ELR (cell line): ENCODE measurements at regions not wholly inside any gene's neighbourhood (a gene's known extent, or its start where the extent isn't known, plus 50 kb on each side); places are given as distances from the start of the nearest gene placed in this dataset.

Experiments
- DNase-seq: peaks from one replicate; pipeline ENCODE4 v3.0.0-alpha.2; 2015; ENCODE audit warnings: low read depth

DNA sequence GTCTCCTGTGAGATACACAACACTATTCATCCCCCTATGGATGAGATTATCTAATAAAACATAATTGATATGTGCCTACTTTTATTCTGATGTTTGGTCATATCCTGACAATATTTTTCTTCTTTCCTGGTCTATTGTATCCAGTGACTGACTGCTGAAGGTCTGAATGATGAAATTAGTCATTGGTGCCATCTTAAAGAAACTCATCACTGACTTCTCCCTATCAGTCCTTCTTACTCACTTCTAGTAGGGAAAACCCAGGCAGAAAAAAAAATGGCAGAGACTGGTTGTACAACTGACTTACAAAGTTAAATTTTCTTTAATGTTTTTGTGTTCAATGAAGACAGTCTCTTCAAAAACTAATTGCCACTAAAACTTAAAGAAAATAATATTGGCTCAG is 377.4 kb downstream of the HTR7 start:
- DNase-seq = no peak

- no peak for DNase-seq
These were observed 376.4 kb downstream of the HTR7 start for GRCh38 chr10:90481326-90481923.

- no peak for DNase-seq
These were observed 373.3 kb downstream of the HTR7 start for GRCh38 chr10:90484518-90484917.

DNA sequence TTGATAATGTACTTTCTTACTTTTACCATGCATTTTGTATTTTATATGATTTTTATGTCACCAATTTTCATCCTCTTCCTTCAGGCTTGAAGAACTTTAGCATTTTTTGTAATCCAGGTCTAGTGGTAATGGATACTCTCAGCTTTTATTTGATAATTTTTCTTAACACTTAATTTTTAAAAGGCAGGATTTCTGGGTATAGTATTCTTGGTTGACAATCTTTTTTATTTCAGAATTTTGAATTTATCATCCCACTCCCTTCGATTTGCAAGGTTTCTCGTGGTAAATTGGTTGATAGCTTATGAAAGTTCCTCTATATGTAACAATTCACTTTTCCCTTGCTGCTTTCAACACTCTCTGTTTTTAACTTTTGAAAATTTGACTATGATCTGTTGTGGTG is 363.7 kb downstream of the HTR7 start:
- no peak for DNase-seq

GRCh38 chr10:90504172-90504571 is 353.7 kb downstream of the HTR7 start:
- DNase-seq = no peak

DNA sequence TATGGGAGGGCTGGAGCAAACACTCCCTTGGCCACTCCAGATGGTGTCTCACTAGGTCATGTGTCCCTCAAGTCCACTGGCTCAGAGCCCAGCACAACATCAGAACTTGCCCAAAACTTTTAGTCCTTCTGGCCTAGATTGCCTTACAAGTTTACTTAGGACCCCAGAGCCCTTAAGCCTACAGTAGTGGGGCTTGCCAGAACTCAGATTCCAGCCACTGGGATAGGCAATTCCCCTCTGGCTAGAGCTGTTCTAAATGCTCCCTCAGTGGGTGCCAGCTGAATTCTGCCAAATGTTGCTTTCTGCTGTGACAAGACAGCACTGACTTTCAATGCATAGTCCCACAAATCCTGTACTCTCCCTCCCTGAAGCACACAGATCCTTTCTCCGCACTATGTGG is 331.1 kb downstream of the HTR7 start:
- no peak for DNase-seq

- DNase-seq = no peak
These were observed 327.3 kb downstream of the HTR7 start for GRCh38 chr10:90530521-90530920.

- no peak for DNase-seq
These were observed 300.5 kb downstream of the HTR7 start for GRCh38 chr10:90557385-90557784.

- DNase-seq = no peak
These were observed 297.5 kb downstream of the HTR7 start for GRCh38 chr10:90560331-90560730.

- DNase-seq = no peak
These were observed 296.2 kb downstream of the HTR7 start for GRCh38 chr10:90561666-90562065.

DNA sequence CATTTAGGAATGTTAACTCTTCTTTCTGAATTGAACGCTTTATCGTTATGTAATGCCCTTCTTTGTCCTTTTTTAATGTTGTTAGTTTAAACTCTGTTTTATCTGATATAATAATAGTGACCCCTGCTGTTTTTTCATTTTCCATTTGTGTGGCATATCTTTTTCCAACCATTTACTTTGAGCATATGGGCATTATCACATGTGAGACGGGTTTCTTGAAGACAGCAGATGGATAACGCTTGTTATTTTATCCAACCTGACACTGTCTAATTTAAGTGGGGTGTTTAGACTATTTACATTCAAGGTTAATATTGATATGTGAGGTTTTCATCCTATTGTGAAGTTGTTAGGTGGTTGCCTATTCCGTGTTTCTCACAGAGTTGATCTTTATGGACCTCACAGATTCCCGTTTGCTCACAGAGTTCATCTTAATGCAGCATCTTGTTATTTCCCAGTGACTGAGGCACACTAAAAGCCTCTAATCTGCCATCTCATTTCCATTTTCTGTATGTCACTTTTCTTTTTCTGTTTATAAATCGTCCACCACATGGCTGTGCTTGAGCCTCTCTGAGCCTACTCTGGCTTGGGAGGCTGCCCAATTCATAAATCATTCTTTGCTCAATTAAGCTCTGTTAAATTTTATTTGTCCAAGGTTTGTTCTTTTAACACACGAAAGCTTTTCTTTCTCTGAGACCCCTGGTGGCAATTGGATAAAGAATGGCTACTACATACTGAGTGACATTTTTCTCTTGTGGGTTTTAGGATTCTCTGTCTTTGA is 286.2 kb downstream of the HTR7 start:
- no peak for DNase-seq

- DNase-seq = no peak
These were observed 282.7 kb downstream of the HTR7 start for GRCh38 chr10:90575125-90575524.

GRCh38 chr10:90577569-90577968 is 280.3 kb downstream of the HTR7 start:
- DNase-seq = no peak

GRCh38 chr10:90579602-90580242 is 278.1 kb downstream of the HTR7 start:
- peak; percentile 50 for DNase-seq

DNA sequence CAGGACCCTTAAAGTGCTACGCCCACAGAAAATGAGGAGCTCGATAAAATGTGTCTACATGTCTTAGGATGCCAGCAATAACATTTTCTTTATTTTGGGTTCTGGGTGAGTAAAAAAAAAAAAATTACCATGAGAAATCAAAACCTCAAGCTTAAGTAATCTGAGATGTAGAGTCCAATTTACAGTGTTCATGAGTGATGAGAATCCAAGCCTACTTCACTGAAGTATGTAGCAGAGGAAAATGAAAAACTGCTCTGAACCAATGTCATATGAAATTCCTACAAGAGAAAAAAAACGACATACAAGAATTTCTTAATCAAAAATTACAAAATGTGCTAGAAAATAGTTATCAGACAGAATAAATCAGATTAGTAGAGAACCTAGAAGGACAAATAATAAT is 274.4 kb downstream of the HTR7 start:
- DNase-seq = no peak

GRCh38 chr10:90587081-90587491 is 270.8 kb downstream of the HTR7 start:
- peak; percentile 48 for DNase-seq

DNA sequence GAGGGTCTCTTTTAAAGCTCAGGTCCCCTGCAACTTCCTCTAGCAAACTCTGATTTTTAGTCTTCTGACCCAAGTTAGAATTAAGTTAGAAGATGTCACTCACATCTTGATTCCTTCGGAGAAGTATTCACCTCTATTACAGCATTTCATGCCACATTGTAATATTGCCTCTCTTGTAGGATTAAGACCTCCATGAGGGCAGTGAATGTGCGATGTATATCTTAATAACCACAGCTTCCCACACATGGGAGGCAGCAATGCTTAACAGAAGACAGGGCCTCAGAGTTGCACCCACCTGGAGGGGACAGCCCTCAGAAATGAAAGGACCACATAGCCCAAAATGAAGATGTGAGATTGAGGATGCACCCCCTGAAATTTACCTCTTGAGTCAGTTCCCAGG is 270.3 kb downstream of the HTR7 start:
- DNase-seq = no peak

- no peak for DNase-seq
These were observed 269.6 kb downstream of the HTR7 start for GRCh38 chr10:90588222-90588621.

GRCh38 chr10:90589825-90590224 is 268.0 kb downstream of the HTR7 start:
- DNase-seq = no peak

- no peak for DNase-seq
These were observed 266.2 kb downstream of the HTR7 start for GRCh38 chr10:90591629-90592028.

- peak; percentile 63 for DNase-seq
These were observed 265.1 kb downstream of the HTR7 start for GRCh38 chr10:90592638-90593302.

- DNase-seq = no peak
These were observed 259.3 kb downstream of the HTR7 start for GRCh38 chr10:90598513-90598912.
